Left renal cortex interstitium (tissue), 4 donors: ENCODE measurements at regions not wholly inside any gene's neighbourhood (a gene's known extent, or its start where the extent isn't known, plus 50 kb on each side); places are given as distances from the start of the nearest gene placed in this dataset.

Experiments
- DNase-seq, 4 donors: peaks; one replicate each; pipeline ENCODE4 v3.0.0-alpha.2; 2013; ENCODE audit warnings: low read depth in 4 of 4, low spot score in 2 of 4, missing footprints in 1 of 4

DNA sequence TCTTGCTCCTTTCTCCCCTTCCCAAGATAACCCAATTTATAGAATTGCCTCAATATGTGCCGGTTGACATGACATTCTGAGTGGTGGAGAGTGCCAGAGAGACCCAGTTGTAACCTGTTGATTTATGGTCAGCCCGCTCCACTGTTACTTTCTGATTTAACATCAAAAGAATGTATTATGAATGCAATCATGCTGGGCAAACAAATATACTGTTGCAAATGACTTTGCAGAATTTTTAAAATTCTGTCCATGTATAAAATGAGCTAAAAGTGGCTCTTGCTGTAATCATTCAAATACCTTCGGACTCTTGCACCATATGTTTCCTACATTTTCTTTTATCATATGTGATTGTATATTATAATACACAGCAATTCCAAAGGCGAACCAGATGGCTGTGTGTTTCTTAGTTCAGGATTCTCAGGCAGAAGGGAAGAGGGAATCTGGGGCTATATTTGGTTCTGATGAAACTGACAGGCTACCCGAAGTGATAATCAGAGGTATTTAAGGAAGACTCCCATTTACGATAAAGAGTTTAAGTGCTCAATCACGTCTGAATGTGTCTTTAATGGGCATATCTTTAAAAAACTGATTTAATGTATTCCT, 131.7 kb downstream of the CLCN4 start:
- DNase-seq: no peak

DNA sequence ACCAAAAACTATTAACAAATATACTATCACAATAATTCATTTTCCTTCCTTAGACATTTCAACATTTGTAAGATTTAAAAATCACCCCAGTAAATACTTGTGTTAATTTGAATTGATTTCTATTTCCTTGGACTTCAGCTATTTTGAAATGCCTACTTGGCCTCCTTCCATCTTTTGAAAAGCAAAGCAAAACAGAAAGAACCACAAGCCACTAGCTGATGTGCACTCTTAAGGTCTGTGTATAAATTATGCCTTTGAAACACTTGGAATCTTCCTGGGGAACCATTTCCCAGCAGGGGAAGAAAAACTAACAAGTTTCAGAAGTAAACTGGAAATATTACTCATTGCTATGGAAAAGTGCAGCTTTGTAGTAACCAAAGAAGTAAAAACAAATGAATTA, 139.8 kb downstream of the CLCN4 start:
- DNase-seq: no peak

DNA sequence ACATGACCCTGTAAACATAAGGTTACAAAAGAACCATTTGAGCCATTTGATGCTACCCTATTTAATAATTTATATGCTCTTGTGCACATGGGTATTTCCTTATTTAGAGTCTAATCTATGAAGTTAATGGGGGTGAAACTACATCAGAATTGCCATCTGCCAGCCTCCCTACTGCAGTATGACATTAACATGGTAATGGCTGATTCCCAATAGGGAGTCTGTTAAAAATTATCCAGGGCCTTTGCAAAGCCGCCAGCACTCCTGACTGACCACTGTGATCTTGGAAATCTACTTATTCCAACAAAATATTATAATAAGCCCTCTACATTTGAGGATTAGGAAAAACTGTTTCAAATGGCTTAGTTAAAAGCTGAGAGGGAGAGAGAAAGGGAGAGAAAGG, 153.7 kb downstream of the CLCN4 start:
- DNase-seq: no peak

DNA sequence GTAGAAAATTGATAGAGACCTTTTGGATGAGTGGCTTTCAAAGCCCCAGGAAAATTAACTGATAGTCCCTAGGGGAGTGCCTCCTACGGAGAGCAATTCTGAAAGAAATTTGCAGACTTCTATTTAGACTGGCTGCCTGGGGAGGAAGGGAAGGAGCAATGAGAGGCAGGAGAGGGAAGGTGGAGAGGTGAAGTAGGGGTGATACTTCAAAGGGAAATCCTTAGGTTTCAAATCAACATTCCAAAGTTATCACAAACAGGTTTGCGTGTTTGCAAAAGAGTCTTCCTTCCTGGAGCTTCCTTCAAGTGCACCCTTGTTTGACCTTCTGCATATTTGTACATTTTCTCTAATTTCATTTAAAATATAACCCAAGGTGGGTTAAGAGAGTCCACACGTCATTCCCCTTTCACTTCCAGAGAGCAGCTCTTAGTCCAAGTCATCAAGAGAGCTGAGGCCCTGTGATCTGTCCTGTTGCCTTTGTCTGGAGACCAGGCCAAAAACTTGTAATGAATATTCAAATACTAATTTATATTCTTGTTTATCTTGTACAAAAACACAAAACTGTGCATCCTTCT, 157.8 kb downstream of the CLCN4 start:
- DNase-seq: no peak

DNA sequence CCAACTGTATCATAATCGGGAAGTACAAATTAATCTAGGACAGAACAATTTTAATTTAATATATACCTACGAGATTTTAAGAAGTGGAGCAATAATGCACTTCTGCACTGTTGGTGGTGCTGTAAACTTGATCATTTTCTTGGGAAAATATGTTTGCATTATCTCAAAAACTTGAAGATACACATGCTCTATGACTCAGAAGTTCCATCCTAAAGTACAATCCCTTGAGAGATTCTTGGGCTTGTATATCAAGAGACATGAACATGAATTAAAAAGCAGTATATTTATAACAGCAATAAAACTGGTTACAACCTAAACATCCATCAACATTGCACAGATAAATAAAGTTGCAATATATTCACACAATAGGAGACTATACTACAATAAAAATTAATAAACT, 168.8 kb downstream of the CLCN4 start:
- no peak for DNase-seq

DNA sequence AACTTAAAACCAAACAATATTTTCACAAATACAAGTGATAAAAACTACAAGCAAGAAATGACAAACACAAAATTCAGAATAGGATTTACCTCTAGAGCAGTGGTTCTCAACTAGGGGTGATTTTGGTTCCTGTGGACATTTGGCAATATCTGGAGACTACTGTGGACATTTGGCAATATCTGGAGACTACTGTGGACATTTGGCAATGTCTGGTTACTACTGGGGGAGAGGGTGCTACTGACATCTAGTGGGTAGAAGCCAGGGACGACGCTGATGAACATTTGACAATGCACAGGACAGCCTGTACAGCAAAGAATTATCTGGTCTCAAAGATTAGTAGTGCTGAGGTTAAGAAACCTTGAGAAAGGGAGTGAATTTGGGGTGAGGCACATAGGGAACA, 169.8 kb downstream of the CLCN4 start:
- no peak for DNase-seq

DNA sequence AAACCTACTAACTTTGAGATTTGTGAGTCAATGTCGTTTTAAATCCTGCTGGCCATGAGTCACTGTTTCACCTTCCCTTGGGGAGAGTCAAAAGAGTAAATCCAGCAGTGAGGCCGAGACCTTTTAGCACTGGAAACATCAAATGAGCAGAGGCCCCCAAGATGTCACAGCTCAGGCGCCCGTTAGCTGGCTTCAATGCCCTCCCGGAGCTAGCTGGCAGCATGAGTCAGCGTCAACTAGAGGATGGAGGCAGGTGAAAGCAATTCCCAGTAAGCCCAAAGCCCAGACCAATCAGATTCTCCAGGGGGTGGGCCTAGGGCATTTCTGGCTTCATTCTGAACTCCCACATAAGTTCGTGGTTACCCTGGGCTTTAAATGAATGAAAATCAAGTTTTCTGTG, 170.9 kb downstream of the CLCN4 start:
- no peak for DNase-seq

DNA sequence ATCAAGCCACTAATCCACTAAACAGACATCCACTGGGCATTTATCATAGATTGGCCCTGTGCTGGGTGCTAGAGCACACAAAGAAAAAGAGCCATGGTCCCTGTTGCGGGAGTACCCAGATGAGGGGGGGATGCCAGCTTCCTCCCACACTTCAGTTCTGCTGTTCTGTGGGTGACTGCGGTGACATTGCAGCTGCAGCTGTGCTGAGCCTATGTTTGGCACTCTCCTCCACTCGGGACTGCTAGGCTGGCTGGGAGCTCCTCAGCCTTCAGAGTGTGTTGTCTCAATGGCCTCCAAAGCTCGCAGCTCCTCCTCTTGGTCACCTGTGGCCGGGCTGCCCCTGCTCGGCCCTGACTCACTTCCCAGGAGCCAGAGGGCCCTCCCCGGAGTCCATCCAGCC, 173.2 kb downstream of the CLCN4 start:
- DNase-seq: no peak

DNA sequence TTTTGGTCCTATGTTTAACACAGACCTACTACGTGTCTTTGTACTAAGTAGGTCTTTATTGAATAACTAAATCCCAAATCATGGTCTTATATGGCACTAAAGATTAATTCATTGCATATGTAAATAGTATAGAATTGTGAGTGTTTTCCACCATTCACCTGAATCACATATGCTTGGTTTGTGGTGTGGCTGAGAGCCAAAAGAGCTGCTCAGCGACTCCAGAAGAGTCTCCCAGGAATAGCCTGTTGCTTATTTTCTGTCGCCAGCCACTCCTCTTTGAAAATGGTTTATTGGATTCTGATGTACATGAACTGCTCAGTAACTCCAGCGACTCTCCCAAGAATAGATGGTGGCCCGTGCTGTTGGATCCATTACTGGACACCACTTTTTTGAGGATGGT, 184.5 kb downstream of the CLCN4 start:
- DNase-seq: no peak

DNA sequence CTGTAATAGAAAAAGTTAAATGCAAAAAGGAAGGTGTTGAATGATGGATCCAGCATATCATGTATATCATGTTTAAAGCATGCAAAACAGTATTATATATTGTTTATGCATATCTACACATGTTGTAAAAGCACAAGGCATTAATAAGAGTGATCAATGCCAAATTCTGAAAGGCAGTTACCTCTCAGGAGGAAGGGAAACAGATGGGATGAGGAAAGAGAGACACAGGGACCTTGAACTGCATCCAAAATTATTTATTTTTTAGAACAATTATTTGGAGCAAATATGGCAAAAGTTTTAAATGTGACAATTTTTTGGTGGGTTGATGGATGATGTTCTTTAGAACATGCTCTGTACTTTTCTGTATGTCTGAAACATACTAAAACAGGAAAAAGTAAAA, 193.4 kb downstream of the CLCN4 start:
- DNase-seq: no peak

DNA sequence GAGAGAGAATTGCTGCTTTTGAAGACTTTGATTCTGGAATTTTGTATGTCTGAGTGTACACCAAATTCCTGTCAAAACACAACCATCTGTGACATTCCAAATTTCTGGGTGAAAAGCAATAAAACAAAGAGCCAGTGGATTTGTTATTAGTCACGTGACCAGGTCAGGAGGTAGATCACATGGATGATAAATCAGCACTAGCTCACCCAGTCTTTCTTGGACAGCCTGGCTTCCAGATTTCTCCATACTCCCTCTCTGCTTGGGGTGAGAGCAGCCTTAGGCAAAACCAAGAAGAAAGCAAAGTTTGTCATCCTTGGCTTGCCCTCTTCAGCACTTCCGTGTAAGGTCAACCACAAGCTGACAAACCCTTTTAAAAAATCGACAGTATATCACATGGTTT, 194.2 kb downstream of the CLCN4 start:
- DNase-seq: no peak

DNA sequence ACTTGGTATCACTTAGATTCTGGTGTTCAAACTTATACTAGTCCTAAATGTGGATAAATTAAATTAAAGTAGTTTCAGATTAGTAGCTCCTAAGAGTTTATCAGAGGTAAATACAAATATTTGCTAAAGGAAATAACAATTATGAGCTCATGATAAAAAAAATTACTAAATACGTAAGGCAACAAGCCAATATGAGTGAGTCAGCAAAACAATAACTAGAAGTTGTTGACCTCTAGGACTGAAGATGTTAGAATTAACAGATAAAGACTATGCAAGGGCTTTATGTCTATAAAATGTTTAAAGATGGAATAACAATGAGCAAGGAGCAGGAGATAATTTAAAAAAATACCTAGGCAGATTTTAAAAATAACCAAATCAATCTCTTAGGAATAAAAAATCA, 195.8 kb downstream of the CLCN4 start:
- no peak for DNase-seq

DNA sequence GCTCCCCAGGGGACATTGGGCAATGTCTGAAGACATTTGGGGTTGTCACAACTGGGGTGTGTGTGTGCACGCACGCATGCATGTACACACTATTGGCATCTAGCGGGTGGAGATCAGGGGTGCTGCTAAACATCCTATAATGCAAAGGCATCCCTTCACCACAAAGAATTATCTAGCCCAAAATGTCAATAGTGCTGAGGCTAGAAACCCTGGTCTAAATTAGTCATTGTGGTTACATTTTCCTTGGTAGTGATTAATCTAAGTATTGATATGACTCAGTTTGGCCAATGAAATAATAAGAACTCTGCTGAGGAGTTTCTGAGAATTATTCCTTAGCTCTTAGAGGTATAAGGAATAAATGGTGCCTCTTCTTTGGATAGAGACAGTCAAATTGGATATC, 200.2 kb downstream of the CLCN4 start:
- DNase-seq: no peak

DNA sequence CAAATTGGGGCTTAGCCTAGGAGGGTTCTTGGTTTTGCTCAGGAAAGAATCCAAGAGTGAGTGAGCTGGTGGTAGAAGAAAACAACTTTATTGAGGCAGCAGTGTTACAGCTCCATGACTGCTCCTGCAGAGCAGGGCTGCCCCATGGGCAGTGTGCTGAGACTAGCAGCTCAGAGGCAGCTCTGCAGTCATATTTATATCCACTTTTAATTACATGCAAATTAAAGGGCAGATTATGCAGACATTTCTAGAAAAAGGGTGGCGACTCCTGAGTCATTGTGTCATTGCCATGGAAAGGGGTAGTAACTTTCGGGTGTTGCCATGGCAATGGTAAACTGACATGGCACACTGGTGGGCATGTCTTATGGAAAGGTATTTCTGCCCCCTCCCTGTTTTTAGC, 202.2 kb downstream of the CLCN4 start:
- no peak for DNase-seq

DNA sequence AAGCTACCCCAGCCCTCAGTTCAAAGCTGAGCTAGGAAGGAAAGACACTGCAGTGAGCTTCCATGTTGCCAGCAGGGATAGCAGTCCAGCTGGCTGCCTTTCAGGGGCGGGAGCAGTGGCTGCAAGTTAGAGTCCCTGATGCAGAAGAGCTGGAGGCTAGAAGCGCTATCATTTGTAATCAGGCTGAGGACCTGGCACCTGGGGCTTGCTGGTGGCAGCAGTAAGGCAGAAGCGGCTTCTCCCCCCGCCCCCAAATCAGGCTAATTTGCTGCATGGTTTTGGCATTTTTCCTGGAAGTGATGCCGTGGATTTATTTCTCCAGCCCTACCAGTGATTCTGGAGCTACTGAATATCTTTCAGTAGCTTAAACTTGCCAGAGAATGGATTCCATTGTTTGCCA, 203.3 kb downstream of the CLCN4 start:
- DNase-seq: no peak

DNA sequence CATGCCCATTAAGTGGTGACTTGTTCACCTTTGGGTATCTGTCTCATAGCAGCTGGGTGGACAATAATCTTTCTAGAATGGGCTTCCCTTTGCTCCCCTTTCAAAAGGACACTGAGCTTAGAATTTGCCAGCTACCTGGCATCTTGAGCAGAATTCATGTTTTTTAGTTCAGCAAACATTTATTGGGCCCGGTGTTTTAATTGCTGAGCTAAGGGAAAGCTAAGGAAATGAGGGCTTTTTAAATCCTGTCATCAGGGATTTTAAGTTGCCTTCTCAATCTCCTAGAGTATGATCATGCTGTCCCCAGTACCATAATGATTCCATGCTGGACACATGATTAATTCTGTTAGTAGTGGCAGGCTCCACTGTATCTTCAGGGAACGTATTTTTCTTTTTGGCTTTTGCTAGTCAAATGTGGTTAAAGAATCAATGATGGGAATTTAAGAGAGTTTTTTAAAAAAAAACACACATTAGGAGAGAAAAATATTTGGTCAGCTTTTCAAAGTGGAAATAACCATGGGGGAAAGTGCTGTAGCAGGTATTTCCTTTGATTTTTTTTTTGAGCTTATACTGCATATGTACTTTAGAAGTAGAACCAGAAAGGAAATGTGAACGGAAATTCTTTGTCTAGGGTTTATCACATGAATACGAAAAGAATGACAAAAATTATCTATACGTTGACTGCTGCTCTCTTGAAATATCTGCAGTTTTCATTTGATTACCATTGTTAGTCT, 208.9 kb downstream of the CLCN4 start:
- DNase-seq: no peak

DNA sequence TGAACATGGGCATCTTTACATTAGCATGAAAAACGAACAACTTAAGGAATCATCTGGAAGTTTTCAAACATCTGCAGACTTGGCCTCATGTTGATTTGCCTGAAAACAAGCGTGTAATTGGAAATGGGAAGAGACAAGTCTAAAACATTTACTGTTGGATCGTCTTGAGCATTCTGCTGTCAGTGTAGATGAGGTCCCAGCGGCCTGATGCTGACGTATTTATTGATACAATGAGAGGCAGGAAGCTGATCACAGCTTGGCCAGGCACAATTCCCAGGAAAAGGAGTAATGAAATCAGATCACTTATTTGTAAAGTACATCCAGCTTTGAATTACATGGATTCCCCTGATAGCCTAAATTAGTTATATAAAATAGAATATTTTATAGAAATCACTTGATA, 210.6 kb downstream of the CLCN4 start:
- no peak for DNase-seq

DNA sequence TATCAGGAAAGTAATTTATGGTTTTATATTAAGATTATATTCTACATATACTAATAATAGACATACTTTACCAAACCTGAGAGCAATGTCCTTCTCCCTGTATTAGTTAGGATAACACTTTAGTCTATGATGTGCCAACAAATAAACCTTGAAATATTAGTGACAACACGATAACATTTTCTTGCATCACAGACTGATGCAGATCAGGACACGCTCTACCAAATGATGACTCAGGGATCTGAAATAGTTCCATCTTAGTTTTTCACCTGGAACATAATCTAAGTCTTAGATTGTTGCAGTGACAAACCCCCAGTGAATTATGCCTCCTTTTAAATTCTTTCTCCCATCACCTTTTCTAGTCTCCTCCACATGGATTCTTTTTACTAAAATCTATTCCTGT, 214.2 kb downstream of the CLCN4 start:
- DNase-seq: no peak

DNA sequence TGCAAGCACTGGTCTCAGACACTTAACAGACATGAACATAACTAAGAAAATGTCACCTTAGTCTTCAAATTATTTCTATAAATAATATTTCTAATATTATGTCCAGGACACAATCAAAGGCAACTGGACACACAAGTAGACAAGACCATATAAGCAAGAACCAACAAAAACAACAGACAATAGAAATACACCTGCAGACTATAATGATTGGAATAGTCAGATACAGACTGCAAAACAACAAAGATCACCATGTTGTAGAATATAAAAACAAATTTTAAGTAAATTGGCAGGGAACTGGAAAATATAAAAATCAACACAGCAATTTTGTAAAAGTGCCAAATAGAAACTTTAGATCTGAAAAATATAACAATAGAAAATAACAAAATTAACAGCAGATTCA, 220.7 kb downstream of the CLCN4 start:
- no peak for DNase-seq

DNA sequence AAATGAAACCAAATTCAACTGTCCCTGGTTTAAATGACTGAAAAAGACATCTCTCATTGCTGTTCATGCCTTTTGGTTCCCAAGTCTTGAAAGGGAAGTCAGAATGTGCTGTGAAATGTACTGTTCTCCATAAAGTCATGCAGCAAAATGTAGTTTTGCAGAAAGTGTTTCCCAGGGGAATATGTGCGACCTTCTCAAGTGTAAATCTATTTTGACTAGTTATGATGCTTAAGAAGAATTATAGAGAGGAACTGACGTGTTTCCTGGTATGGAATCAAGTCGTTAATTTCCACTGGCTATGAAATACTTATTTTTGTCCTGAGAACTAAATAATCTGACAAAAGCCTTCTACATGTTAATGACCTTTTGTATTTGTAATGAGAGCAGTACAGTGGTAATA, 223.1 kb downstream of the CLCN4 start:
- DNase-seq: peak in 2 of 4 donors; percentile 7 to 8

DNA sequence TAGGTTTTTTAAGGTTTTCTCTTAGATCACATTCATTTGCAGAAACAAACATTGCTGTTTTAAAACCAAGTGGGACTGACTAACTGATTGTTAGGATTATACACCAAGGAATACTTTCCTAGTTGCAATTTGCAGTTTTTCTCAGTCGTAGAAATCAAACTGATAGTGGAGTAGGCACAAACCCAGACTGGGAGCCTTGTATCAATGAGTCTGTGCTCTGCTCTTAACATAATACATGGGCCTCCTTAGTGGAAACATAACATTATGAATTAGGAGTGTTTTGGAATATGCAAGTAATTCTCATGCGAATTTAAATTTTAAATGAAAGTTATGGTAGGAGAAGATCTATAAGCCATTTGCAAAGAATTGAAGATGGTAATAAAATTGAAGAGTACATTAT, 223.5 kb downstream of the CLCN4 start:
- no peak for DNase-seq

DNA sequence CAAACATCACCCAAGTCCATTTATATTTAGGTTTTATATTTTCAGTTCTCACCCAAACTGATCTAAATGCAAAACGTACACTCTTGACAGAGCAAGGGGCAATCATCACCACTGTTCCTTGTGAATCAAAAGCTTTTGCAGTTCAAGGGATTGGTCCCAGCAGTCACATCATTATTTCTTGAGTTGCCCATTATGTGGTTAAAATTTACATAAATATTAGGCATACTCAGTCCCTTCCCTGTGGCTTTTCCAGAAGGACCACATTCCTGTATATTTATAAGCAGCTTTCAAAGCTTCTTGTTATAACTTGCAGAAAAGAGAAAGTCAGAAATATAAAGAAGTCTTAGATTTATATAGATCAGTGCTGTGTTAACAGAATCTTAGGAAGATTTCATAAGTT, 224.4 kb downstream of the CLCN4 start:
- DNase-seq: no peak

DNA sequence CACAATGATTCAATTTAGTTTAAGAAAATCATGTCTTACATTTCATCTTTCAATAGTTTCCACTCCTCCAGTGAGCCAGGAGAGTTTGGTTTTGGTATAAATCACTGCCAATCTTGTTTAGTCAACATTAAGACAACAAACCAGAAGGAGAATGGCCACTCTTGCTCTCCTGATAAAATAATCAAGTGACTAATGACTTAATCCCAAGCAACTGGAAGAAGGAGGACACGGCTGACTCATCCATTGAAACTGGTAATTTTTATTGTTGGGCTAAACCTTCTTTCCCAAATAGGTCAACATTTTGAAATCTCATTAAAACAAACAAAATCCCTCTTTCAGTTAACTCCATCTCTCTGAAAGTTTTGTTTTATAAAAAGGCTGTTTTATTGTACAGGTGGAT, 230.2 kb downstream of the CLCN4 start:
- no peak for DNase-seq
